Liver (tissue), 3 donors: ENCODE measurements at regions not wholly inside any gene's neighbourhood (a gene's known extent, or its start where the extent isn't known, plus 50 kb on each side); places are given as distances from the start of the nearest gene placed in this dataset.

Experiments
- EGR1 ChIP-seq, 2 donors: IDR thresholded peaks; 2 replicates each; pipeline ENCODE4 v1.6.1; 2016 to 2018; ENCODE audit warnings: antibody characterized with exemption in 2 of 2, low read depth in 2 of 2
- GABPA ChIP-seq, 2 donors: IDR thresholded peaks in 1 of 2; conservative IDR thresholded peaks in 1 of 2; 2 replicates each; pipeline ENCODE4 v1.6.1; 2016; ENCODE audit warnings: antibody characterized with exemption in 2 of 2, mild to moderate bottlenecking in 1 of 2, moderate library complexity in 1 of 2
- HNF4A ChIP-seq, 2 donors: conservative IDR thresholded peaks; 2 replicates each; pipeline ENCODE4 v1.6.1; 2016; ENCODE audit warnings: antibody characterized with exemption in 2 of 2, mild to moderate bottlenecking in 2 of 2
- JUND ChIP-seq, 2 donors: IDR thresholded peaks; 2 replicates each; pipeline ENCODE4 v1.6.1; 2016; ENCODE audit warnings: antibody characterized with exemption in 2 of 2
- NR2F2 ChIP-seq: IDR thresholded peaks from 2 replicates; pipeline ENCODE4 v1.6.1; 2016; ENCODE audit warnings: antibody characterized with exemption
- RAD21 ChIP-seq, 2 donors: IDR thresholded peaks; 2 replicates each; pipeline ENCODE4 v1.6.1; 2016; ENCODE audit warnings: antibody characterized with exemption in 2 of 2, mild to moderate bottlenecking in 2 of 2
- RXRA ChIP-seq, 2 donors: IDR thresholded peaks; 2 replicates each; pipeline ENCODE4 v1.6.1; 2017 to 2018; ENCODE audit warnings: antibody characterized with exemption in 2 of 2, mild to moderate bottlenecking in 1 of 2
- SP1 ChIP-seq: IDR thresholded peaks from 2 replicates; pipeline ENCODE4 v1.6.1; 2018; ENCODE audit warnings: antibody characterized with exemption, mild to moderate bottlenecking
- TAF1 ChIP-seq: conservative IDR thresholded peaks from 2 replicates; pipeline ENCODE4 v1.6.1; 2016; ENCODE audit warnings: antibody characterized with exemption, mild to moderate bottlenecking
- TF ChIP-seq, protein P1 (sequence below): IDR thresholded peaks from 2 replicates; pipeline ENCODE4 v1.6.1; 2016; ENCODE audit warnings: antibody characterized with exemption
- TF ChIP-seq, protein P2 (sequence below): IDR thresholded peaks from 2 replicates; pipeline ENCODE4 v1.6.1; 2016; ENCODE audit warnings: antibody characterized with exemption
- TF ChIP-seq, protein P3 (sequence below): fragments of 150-350 bp; IDR thresholded peaks from 2 replicates; pipeline ENCODE4 v1.5.1; 2017; ENCODE audit warnings: improper control_type of control experiment, low read depth, low read length; ENCODE audit not compliant: missing input control
- TF ChIP-seq, protein P4 (sequence below): IDR thresholded peaks from 2 replicates; pipeline ENCODE4 v1.6.1; 2016; ENCODE audit warnings: antibody characterized with exemption, mild to moderate bottlenecking
- TF ChIP-seq, protein P5 (sequence below): IDR thresholded peaks from 2 replicates; pipeline ENCODE4 v1.6.1; 2016; ENCODE audit warnings: antibody characterized with exemption
- donor health status: healthy.
- donor health status: healthy.

DNA sequence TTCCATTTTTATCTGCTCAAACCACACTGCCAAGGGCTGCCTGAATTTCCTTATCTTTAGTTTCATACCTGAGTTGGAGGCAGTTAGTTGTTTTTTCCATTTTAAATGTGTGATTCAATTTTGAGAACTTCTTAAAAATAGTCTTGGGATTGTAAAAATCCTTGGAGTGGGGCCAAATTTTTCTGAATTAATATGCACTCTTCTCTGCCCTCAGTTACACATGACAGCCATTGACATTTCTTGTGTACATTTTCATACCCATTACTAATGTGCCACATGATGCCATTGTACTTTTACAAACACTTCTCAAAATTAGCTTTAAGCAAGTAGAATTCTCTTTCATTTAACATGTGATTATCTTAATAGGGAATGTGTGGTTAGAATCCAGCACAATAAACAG is 141.7 kb downstream of the C3orf38 start:
- TF ChIP-seq, protein P1, sequence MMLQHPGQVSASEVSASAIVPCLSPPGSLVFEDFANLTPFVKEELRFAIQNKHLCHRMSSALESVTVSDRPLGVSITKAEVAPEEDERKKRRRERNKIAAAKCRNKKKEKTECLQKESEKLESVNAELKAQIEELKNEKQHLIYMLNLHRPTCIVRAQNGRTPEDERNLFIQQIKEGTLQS = no peak
- TF ChIP-seq, protein P2, sequence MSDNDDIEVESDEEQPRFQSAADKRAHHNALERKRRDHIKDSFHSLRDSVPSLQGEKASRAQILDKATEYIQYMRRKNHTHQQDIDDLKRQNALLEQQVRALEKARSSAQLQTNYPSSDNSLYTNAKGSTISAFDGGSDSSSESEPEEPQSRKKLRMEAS = no peak
- TF ChIP-seq NR2F2 (no peak), GABPA (IDR thresholded peaks at IDR 0.05 in 1 of 2, conservative IDR thresholded peaks at IDR 0.05 in 1 of 2) (no peak), SP1 (no peak), RAD21 (IDR thresholded peaks at IDR 0.05) (no peak), TAF1 (no peak), RXRA (IDR thresholded peaks at IDR 0.05) (no peak), JUND (IDR thresholded peaks at IDR 0.05) (no peak), HNF4A (conservative IDR thresholded peaks at IDR 0.05) (no peak), EGR1 (IDR thresholded peaks at IDR 0.05; ENCODE audit: low read depth in 2 of 2) (no peak)
- TF ChIP-seq, protein P3, sequence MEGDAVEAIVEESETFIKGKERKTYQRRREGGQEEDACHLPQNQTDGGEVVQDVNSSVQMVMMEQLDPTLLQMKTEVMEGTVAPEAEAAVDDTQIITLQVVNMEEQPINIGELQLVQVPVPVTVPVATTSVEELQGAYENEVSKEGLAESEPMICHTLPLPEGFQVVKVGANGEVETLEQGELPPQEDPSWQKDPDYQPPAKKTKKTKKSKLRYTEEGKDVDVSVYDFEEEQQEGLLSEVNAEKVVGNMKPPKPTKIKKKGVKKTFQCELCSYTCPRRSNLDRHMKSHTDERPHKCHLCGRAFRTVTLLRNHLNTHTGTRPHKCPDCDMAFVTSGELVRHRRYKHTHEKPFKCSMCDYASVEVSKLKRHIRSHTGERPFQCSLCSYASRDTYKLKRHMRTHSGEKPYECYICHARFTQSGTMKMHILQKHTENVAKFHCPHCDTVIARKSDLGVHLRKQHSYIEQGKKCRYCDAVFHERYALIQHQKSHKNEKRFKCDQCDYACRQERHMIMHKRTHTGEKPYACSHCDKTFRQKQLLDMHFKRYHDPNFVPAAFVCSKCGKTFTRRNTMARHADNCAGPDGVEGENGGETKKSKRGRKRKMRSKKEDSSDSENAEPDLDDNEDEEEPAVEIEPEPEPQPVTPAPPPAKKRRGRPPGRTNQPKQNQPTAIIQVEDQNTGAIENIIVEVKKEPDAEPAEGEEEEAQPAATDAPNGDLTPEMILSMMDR = no peak
- TF ChIP-seq, protein P4, sequence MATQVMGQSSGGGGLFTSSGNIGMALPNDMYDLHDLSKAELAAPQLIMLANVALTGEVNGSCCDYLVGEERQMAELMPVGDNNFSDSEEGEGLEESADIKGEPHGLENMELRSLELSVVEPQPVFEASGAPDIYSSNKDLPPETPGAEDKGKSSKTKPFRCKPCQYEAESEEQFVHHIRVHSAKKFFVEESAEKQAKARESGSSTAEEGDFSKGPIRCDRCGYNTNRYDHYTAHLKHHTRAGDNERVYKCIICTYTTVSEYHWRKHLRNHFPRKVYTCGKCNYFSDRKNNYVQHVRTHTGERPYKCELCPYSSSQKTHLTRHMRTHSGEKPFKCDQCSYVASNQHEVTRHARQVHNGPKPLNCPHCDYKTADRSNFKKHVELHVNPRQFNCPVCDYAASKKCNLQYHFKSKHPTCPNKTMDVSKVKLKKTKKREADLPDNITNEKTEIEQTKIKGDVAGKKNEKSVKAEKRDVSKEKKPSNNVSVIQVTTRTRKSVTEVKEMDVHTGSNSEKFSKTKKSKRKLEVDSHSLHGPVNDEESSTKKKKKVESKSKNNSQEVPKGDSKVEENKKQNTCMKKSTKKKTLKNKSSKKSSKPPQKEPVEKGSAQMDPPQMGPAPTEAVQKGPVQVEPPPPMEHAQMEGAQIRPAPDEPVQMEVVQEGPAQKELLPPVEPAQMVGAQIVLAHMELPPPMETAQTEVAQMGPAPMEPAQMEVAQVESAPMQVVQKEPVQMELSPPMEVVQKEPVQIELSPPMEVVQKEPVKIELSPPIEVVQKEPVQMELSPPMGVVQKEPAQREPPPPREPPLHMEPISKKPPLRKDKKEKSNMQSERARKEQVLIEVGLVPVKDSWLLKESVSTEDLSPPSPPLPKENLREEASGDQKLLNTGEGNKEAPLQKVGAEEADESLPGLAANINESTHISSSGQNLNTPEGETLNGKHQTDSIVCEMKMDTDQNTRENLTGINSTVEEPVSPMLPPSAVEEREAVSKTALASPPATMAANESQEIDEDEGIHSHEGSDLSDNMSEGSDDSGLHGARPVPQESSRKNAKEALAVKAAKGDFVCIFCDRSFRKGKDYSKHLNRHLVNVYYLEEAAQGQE = no peak
- TF ChIP-seq, protein P5, sequence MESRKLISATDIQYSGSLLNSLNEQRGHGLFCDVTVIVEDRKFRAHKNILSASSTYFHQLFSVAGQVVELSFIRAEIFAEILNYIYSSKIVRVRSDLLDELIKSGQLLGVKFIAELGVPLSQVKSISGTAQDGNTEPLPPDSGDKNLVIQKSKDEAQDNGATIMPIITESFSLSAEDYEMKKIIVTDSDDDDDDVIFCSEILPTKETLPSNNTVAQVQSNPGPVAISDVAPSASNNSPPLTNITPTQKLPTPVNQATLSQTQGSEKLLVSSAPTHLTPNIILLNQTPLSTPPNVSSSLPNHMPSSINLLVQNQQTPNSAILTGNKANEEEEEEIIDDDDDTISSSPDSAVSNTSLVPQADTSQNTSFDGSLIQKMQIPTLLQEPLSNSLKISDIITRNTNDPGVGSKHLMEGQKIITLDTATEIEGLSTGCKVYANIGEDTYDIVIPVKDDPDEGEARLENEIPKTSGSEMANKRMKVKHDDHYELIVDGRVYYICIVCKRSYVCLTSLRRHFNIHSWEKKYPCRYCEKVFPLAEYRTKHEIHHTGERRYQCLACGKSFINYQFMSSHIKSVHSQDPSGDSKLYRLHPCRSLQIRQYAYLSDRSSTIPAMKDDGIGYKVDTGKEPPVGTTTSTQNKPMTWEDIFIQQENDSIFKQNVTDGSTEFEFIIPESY = no peak
